LoVo (cell line): ENCODE measurements at regions not wholly inside any gene's neighbourhood (a gene's known extent, or its start where the extent isn't known, plus 50 kb on each side); places are given as distances from the start of the nearest gene placed in this dataset.

Experiments
- DNase-seq: peaks from one replicate; pipeline ENCODE4 v3.0.0-alpha.2; 2016; ENCODE audit warnings: low spot score

- no peak for DNase-seq
Observed at GRCh38 chr9:135340143-135340655, 139.4 kb upstream of the PPP1R26 start.

- DNase-seq = no peak
Observed at GRCh38 chr9:135340726-135341475, 138.7 kb upstream of the PPP1R26 start.

- DNase-seq = no peak
Observed at GRCh38 chr9:135341612-135342169, 137.9 kb upstream of the PPP1R26 start.

- DNase-seq = no peak
Observed at GRCh38 chr9:135342206-135343130, 137.1 kb upstream of the PPP1R26 start.

GRCh38 chr9:135343136-135343535 is 136.4 kb upstream of the PPP1R26 start:
- no peak for DNase-seq

DNA sequence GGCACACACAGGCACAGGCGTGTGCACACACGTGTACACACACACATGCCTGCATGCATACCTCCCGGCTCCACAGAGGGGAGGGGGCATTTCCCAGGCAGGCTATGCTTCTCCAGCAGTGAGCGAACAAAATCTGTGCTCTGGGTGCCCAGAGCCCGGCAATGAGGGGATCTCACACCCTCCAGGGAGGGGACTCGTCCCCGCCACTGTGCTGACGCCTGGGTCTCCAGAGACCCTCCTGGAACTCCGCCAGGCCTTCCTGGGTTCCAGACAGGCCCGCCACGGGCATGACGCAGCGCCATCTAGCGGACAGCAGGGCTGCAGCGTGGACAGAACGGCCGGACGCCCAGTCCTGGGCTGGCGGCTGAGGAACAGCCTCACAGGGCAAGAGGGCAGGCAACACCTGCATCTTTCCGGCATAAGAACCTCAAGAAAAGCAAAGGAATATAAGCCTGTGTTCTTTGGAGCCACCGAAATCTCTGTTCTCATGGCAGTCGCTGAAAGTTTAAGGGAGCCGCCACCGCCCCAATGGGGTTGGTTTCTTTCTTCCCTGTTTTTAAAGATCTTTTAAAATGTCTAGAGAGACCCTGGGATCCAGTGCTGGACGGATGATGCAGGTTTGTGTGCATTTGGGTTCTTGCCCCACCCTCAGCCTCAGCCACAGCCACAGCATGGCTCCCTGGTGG is 135.6 kb upstream of the PPP1R26 start:
- DNase-seq = peak; percentile 36

GRCh38 chr9:135344523-135344901 is 135.1 kb upstream of the PPP1R26 start:
- DNase-seq = no peak

DNA sequence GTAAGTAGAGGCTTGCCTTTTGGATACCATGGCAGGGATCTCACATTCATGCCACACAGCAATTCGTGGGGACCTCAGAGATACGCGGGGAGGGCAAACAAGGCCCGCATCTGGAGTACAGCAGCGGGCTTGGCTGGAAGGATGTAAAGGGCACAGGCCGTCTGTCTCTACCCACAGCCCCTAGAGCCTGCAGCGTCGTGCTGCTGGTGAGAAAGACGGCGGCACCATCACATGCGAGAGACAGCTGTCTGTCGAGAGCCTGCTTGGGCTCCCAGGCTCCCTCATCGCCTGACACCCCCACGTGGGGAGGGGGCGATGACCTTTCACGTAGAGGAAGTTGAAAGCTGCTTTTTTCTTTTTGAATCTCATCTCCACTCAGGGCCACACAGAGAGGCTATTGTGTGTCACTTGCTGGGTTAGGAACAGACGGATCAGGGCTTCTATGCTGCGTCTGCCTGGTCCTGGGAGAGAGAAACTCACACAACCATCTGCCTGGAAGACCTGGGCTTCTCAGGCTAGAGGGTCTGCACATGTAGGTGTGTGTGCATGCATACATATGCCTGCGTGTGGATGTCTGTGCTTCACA is 134.6 kb upstream of the PPP1R26 start:
- DNase-seq = no peak

DNA sequence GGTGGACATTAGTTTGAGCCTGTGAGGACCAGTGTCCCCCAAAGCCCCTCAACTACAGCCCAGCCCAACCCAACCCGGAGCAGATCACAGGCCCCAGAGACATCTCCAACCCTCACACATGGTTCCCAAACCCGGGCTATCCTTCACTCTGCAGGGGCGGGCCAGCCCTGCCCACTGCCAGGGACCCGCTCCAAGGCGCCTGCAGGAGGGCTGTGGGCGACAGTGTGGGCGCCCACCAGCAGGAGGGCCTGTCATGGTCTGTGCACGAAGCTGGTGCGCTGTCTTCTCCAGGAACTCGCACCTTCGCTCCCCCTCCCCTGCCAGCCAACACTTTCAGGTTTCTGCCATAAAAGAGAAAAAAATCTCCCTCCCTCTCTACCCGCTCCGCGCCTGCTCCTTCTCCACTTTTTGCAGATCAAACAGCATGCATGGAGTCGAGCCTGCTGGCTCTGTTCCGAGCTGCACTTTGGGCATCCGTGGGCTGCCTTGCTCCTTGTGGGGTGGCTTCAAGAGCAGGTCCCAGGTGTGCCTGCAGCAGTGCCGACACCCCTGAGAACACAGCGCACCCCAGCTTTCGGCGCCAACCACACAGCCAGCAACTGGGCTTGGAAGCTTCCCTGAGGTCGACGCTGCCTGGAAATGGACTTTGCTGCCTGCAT is 133.7 kb upstream of the PPP1R26 start:
- DNase-seq = no peak

- no peak for DNase-seq
Observed at GRCh38 chr9:135346438-135347050, 133.0 kb upstream of the PPP1R26 start.

- no peak for DNase-seq
Observed at GRCh38 chr9:135347461-135347860, 132.1 kb upstream of the PPP1R26 start.

DNA sequence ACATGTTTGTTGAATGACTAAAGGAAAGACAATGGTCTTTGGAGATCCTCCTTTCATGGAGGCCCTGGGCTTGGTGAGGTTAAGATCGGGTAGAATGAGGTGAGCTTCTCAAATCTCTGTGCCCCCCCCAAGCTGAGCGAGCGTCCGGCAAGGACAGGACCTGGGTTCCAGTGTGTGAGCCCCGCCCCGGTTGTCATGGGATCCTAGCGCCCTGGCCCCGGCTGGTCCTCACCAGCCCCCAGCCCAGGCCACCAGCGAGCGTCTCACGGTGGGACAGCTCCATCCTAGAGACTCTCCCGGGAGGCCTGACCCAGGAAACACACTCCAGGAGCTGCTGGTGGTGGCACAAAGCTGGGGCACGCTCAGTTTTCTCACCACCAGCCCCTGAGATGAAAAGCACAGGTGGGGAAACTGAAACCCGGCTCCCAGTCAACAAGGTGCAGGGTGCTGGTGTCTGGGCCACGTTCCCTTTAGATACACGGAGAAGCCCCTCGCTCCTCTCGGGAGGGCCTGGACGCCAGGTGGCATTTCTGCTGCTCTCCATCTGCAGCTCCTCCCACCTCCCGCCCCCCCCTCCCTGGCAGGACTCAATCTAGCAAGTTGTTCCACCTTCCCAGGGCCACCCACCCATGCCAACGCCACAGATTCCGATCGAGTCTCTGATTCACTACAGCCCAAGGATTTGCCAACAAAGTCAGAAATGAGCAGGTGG is 131.3 kb upstream of the PPP1R26 start:
- DNase-seq = no peak

- no peak for DNase-seq
Observed at GRCh38 chr9:135348788-135349150, 130.8 kb upstream of the PPP1R26 start.

DNA sequence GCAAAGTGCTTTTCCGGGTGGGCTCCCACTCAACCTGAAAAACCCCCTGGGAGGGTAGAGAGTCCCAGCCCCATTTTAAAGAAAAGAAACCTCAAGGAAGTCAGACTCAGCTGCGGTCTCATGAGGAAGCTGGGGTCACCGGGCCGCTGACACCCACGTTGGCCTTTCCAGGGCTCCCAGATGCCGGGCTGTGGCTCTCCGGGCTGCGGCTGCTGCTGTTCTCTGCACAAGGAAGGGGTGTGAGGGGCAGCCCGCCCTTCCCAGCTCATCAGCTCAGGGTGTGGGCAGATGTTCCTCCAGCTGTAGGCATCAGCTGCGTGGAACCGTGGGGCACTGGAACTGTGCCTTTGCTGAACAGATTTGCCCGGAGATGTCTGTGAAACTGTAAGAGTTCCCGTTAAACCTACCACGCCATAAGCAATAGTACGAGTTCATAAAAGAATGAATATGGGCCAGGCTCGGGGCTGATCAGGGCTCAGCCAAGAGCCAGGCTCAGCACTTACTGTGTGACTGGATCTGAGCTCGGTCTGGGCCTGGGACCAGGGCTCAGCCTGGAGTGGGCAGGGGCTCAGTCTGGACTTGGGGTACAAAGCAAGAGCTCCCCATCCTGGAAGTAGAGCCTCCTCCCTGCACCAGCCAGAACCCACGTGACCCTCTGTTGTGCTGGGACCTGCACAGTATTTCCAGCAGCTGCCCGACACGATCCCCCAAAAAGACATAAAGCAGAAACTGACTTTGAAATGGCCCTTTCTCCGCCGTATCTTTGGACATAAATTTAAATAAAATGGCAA is 130.2 kb upstream of the PPP1R26 start:
- DNase-seq = no peak

- no peak for DNase-seq
Observed at GRCh38 chr9:135350003-135350315, 129.6 kb upstream of the PPP1R26 start.

- DNase-seq = no peak
Observed at GRCh38 chr9:135353935-135354334, 125.6 kb upstream of the PPP1R26 start.

- no peak for DNase-seq
Observed at GRCh38 chr9:135355521-135356011, 124.0 kb upstream of the PPP1R26 start.

- no peak for DNase-seq
Observed at GRCh38 chr9:135356021-135356420, 123.6 kb upstream of the PPP1R26 start.

DNA sequence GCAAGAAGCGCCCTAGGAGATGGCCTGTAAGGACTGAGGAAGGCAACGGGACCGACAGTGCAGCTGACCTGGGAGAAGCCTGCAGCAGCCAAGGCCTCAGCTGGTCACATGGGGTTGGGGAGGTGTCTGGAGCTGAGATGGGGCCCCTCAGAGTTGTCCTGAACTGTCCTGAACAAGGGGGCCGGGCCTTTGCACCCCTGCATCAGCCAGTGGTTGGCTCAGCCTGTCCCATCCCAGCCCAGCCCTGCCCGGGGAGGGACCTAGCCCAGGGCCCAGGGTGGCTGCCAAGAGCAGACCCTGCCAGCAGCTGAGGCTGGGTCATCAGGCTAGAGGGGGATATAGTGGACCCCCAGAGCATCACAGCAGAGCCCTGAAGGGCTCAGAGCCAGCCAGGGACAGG is 122.8 kb upstream of the PPP1R26 start:
- DNase-seq = no peak
